ENCODE measurements at regions not wholly inside any gene's neighbourhood (a gene's known extent, or its start where the extent isn't known, plus 50 kb on each side); places are given as distances from the start of the nearest gene placed in this dataset.

DNA sequence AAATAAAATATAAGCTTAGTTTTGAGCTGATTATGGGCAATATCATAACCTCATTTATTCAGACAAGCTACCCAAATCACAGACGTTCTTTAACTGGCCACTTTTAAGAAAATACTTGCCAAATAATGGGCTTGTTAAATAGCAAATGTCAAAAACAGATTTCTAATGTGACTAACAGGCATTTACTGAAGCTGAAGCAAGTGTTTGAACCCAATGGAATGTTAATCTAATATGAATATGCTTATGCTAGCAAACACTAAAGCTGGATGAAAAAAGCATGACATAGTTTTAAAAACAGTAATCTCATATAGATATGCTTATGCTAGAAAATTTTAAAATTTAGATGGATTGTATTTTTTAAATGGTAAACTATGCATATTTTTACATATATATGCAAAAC lies 411.6 kb upstream of the PTGER4 start:
- TF ChIP-seq EZH2phosphoT487 (IDR thresholded peaks at IDR 0.05; ENCODE audit: low read depth): no peak
- TF ChIP-seq, protein P1, sequence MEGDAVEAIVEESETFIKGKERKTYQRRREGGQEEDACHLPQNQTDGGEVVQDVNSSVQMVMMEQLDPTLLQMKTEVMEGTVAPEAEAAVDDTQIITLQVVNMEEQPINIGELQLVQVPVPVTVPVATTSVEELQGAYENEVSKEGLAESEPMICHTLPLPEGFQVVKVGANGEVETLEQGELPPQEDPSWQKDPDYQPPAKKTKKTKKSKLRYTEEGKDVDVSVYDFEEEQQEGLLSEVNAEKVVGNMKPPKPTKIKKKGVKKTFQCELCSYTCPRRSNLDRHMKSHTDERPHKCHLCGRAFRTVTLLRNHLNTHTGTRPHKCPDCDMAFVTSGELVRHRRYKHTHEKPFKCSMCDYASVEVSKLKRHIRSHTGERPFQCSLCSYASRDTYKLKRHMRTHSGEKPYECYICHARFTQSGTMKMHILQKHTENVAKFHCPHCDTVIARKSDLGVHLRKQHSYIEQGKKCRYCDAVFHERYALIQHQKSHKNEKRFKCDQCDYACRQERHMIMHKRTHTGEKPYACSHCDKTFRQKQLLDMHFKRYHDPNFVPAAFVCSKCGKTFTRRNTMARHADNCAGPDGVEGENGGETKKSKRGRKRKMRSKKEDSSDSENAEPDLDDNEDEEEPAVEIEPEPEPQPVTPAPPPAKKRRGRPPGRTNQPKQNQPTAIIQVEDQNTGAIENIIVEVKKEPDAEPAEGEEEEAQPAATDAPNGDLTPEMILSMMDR (IDR thresholded peaks at IDR 0.05; ENCODE audit: low read depth, low read length): no peak
- no peaks in the 10 kb centered on the region for H4K20me1 ChIP-seq (ENCODE audit: insufficient read depth, low read length)
- H3K4me3 ChIP-seq (ENCODE audit: low read length): no peak overlapping the region
- no peak overlapping the region for H2AFZ ChIP-seq (ENCODE audit: low read depth, low read length)
- H3K27me3 ChIP-seq (ENCODE audit: low read depth, low read length): no peaks in the 10 kb centered on the region
- no peaks in the 10 kb centered on the region for H3K9me3 ChIP-seq (ENCODE audit: insufficient read depth, low read length)
- peaks cover 4% of the 10 kb centered on the region; the same call in 1 of the 2 replicates for H3K4me1 ChIP-seq (ENCODE audit: low read length)
- H3K27ac ChIP-seq (ENCODE audit: low read length): no peak overlapping the region
- no peak overlapping the region for H3K4me2 ChIP-seq (ENCODE audit: low read length)
- no peaks in the 10 kb centered on the region for H3K36me3 ChIP-seq (replicated peaks; ENCODE audit: low read depth, low read length)
- no peak overlapping the region for H3K9ac ChIP-seq (ENCODE audit: low read length)
- H3K79me2 ChIP-seq (ENCODE audit: low read length): no peaks in the 10 kb centered on the region

DNA sequence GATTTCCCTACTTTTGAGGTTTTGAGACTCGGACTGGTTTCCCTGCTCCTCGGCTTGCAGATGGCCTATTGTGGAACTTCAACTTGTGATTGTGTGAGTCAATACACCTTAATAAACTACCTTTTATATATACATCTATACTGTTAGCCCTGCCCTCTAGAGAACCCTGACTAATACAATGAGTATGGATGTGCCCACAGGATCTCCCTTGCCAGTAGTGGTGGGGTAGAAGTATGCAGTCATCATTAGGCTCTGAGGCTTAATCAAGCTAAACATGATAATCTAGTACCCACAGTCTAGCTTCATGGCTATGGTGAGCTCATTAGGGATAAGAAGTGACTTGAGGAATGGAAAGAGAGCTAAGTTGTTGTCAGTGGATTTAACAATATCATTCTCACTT lies 412.8 kb upstream of the PTGER4 start:
- Histone ChIP-seq H4K20me1 (ENCODE audit: insufficient read depth, low read length) (no peaks in the 10 kb centered on the region), H3K36me3 (replicated peaks; ENCODE audit: low read depth, low read length) (no peaks in the 10 kb centered on the region), H3K9ac (ENCODE audit: low read length) (no peak overlapping the region), H3K4me2 (ENCODE audit: low read length) (no peak overlapping the region), H3K27me3 (ENCODE audit: low read depth, low read length) (no peaks in the 10 kb centered on the region), H3K4me1 (ENCODE audit: low read length) (peaks cover 4% of the 10 kb centered on the region; the same call in 1 of the 2 replicates), H2AFZ (ENCODE audit: low read depth, low read length) (no peak overlapping the region), H3K4me3 (ENCODE audit: low read length) (no peak overlapping the region), H3K27ac (ENCODE audit: low read length) (no peak overlapping the region), H3K9me3 (ENCODE audit: insufficient read depth, low read length) (no peaks in the 10 kb centered on the region), H3K79me2 (ENCODE audit: low read length) (no peaks in the 10 kb centered on the region)
- TF ChIP-seq, protein P1 (IDR thresholded peaks at IDR 0.05; ENCODE audit: low read depth, low read length): no peak
- TF ChIP-seq EZH2phosphoT487 (IDR thresholded peaks at IDR 0.05; ENCODE audit: low read depth): no peak

DNA sequence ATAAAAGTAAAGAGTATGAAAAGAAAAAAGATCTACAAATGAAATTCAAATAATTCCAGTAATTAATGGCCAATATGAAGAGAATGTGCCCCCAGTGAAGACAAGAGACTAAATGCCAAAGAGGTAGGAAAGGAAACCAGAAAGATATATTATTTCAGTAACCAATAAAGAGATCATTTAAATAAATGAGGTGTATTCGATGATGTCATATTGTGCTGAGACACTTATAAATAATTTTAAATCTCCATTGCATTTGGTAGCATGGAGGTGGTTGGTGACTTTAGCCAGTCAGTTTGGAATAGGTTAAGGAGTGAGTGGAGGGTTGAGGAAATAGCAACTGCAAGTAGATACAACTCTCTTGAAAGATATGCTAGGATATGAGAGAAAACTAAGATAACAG lies 417.7 kb upstream of the PTGER4 start:
- no peaks in the 10 kb centered on the region for H4K20me1 ChIP-seq (ENCODE audit: insufficient read depth, low read length)
- no peaks in the 10 kb centered on the region for H3K27me3 ChIP-seq (ENCODE audit: low read depth, low read length)
- no peaks in the 10 kb centered on the region for H3K9me3 ChIP-seq (ENCODE audit: insufficient read depth, low read length)
- H3K4me2 ChIP-seq (ENCODE audit: low read length): no peak overlapping the region
- no peak overlapping the region for H3K27ac ChIP-seq (ENCODE audit: low read length)
- TF ChIP-seq EZH2phosphoT487 (IDR thresholded peaks at IDR 0.05; ENCODE audit: low read depth): no peak
- TF ChIP-seq, protein P1 (IDR thresholded peaks at IDR 0.05; ENCODE audit: low read depth, low read length): no peak
- no peaks in the 10 kb centered on the region for H3K79me2 ChIP-seq (ENCODE audit: low read length)
- H3K9ac ChIP-seq (ENCODE audit: low read length): no peak overlapping the region
- H3K4me1 ChIP-seq (ENCODE audit: low read length): peaks cover 11% of the 10 kb centered on the region
- no peak overlapping the region for H2AFZ ChIP-seq (ENCODE audit: low read depth, low read length)
- no peaks in the 10 kb centered on the region for H3K36me3 ChIP-seq (replicated peaks; ENCODE audit: low read depth, low read length)
- H3K4me3 ChIP-seq (ENCODE audit: low read length): no peak overlapping the region

DNA sequence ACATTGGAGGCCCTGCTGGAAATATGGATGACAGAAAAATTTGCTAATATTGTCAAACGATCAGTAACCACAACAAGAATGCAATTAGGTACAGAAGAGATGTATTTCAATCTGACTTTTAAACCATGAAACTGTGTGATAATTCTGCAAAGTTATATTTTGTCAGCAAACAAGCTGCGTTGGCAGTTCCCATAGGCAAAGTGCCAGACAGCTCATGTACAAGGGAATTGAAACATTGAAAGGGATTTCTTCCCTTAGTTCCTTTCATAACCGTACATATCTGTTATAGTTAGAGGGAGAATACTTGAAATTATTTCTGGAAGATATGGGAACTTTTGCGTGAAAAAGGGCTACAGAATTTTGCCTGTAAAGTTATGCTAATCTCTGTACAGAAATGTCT lies 419.4 kb upstream of the PTGER4 start:
- H3K9ac ChIP-seq (ENCODE audit: low read length): no peak overlapping the region
- H3K9me3 ChIP-seq (ENCODE audit: insufficient read depth, low read length): no peaks in the 10 kb centered on the region

More for the DNA sequence above, 419.4 kb upstream of the PTGER4 start:
- no peak overlapping the region for H2AFZ ChIP-seq (ENCODE audit: low read depth, low read length)
- no peak overlapping the region for H3K4me3 ChIP-seq (ENCODE audit: low read length)
- H3K4me2 ChIP-seq (ENCODE audit: low read length): no peak overlapping the region
- no peaks in the 10 kb centered on the region for H3K79me2 ChIP-seq (ENCODE audit: low read length)
- TF ChIP-seq, protein P1 (IDR thresholded peaks at IDR 0.05; ENCODE audit: low read depth, low read length): no peak
- TF ChIP-seq EZH2phosphoT487 (IDR thresholded peaks at IDR 0.05; ENCODE audit: low read depth): no peak
- no peak overlapping the region for H3K27ac ChIP-seq (ENCODE audit: low read length)
- H3K36me3 ChIP-seq (replicated peaks; ENCODE audit: low read depth, low read length): no peaks in the 10 kb centered on the region
- H3K27me3 ChIP-seq (ENCODE audit: low read depth, low read length): no peaks in the 10 kb centered on the region
- H4K20me1 ChIP-seq (ENCODE audit: insufficient read depth, low read length): no peaks in the 10 kb centered on the region
- peaks cover 11% of the 10 kb centered on the region for H3K4me1 ChIP-seq (ENCODE audit: low read length)

Measured in OCI-LY3 (cell line).